HG03097 (cell line): ENCODE measurements at regions not wholly inside any gene's neighbourhood (a gene's known extent, or its start where the extent isn't known, plus 50 kb on each side); places are given as distances from the start of the nearest gene placed in this dataset.
A peak's percentile ranks its signal among the peaks of the same experiment; 100 is the strongest.

Experiments used
- ATAC-seq: cut with Tn5 transposase; IDR thresholded peaks from one replicate; pipeline ENCODE4 v1.9.1; 2021; ENCODE audit not compliant: unreplicated experiment, low FRiP score

GRCh38 chr13:33728271-33729037, 89.5 kb upstream of the RFC3 start:
- peak; percentile 80 for ATAC-seq

- ATAC-seq, result no peak
These were observed 87.8 kb upstream of the RFC3 start for GRCh38 chr13:33730147-33730546.

- ATAC-seq, result no peak
These were observed 87.3 kb upstream of the RFC3 start for GRCh38 chr13:33730619-33731018.

- no peak for ATAC-seq
These were observed 82.7 kb upstream of the RFC3 start for GRCh38 chr13:33735276-33735675.

- no peak for ATAC-seq
These were observed 78.7 kb upstream of the RFC3 start for GRCh38 chr13:33739254-33739653.

- no peak for ATAC-seq
These were observed 77.8 kb upstream of the RFC3 start for GRCh38 chr13:33740134-33740538.

- no peak for ATAC-seq
These were observed 75.6 kb upstream of the RFC3 start for GRCh38 chr13:33742321-33742720.

GRCh38 chr13:33743438-33744368, 74.2 kb upstream of the RFC3 start:
- peak; percentile 77 for ATAC-seq

- ATAC-seq, result no peak
These were observed 73.2 kb upstream of the RFC3 start for GRCh38 chr13:33744589-33745369.

GRCh38 chr13:33745370-33746324, 72.3 kb upstream of the RFC3 start:
- peak; percentile 47 for ATAC-seq

GRCh38 chr13:33746867-33747266, 71.1 kb upstream of the RFC3 start:
- no peak for ATAC-seq

GRCh38 chr13:33751151-33751550, 66.8 kb upstream of the RFC3 start:
- ATAC-seq, result no peak

GRCh38 chr13:33752094-33752493, 65.9 kb upstream of the RFC3 start:
- ATAC-seq, result no peak

GRCh38 chr13:33752597-33752996, 65.4 kb upstream of the RFC3 start:
- no peak for ATAC-seq

- ATAC-seq, result no peak
These were observed 61.0 kb upstream of the RFC3 start for GRCh38 chr13:33756929-33757328.

- ATAC-seq, result no peak
These were observed 60.2 kb upstream of the RFC3 start for GRCh38 chr13:33757713-33758112.

GRCh38 chr13:33758113-33758512, 59.8 kb upstream of the RFC3 start:
- no peak for ATAC-seq

GRCh38 chr13:33761740-33762139, 56.2 kb upstream of the RFC3 start:
- ATAC-seq, result no peak

- ATAC-seq, result no peak
These were observed 54.9 kb upstream of the RFC3 start for GRCh38 chr13:33763021-33763420.

- ATAC-seq, result no peak
These were observed 53.2 kb upstream of the RFC3 start for GRCh38 chr13:33764716-33765115.
